IgD-negative memory B cell (primary cell): ENCODE measurements at regions not wholly inside any gene's neighbourhood (a gene's known extent, or its start where the extent isn't known, plus 50 kb on each side); places are given as distances from the start of the nearest gene placed in this dataset.

Experiments used
- H3K27ac Mint-ChIP-seq, 3 donors: one replicate each; pipeline ENCODE4 v1.8.0; 2020 to 2022; ENCODE audit warnings: mild to moderate bottlenecking in 3 of 3, mixed read lengths in 3 of 3, moderate library complexity in 1 of 3
- H3K27me3 Mint-ChIP-seq: one replicate; pipeline ENCODE4 v1.8.0; 2021; ENCODE audit warnings: mixed read lengths
- H3K36me3 Mint-ChIP-seq: one replicate; pipeline ENCODE4 v1.8.0; 2020; ENCODE audit warnings: mild to moderate bottlenecking, mixed read lengths
- H3K4me1 Mint-ChIP-seq, 3 donors: one replicate each; pipeline ENCODE4 v1.8.0; 2020 to 2022; ENCODE audit warnings: mixed read lengths in 3 of 3, mild to moderate bottlenecking in 1 of 3
- H3K4me3 Mint-ChIP-seq, 4 donors: one replicate each; pipeline ENCODE4 v1.8.0; 2020 to 2022; ENCODE audit warnings: mild to moderate bottlenecking in 4 of 4, mixed read lengths in 4 of 4, moderate library complexity in 3 of 4
- H3K9me3 Mint-ChIP-seq, 3 donors: one replicate each; pipeline ENCODE4 v1.8.0; 2020 to 2021; ENCODE audit warnings: mixed read lengths in 3 of 3, mild to moderate bottlenecking in 1 of 3

DNA sequence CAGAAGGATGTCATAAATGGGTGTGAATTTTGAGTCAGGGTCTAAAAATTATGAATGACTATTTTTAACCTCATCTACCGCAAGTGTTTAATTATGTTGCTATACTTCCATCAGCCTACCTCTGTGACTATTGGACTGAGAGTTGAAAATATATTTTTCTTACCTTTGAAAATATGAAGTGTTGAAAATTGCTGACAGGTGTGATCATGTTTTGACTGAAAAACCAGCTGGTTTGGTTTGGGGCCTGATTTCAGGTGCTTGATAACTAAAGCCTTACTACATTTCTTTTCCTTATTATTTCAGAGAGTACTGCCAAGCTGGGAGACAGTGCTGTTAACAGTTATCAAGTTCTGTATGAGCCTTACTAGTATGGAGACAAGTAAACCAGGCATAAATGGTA, 107.2 kb upstream of the DUSP10 start:
- no peaks in the 10 kb centered on the region for H3K27me3 Mint-ChIP-seq
- no peak overlapping the region for H3K4me3 Mint-ChIP-seq
- H3K27ac Mint-ChIP-seq: no peak overlapping the region
- H3K4me1 Mint-ChIP-seq: no peaks in the 10 kb centered on the region
- H3K36me3 Mint-ChIP-seq: no peaks in the 10 kb centered on the region
- H3K9me3 Mint-ChIP-seq: no peaks in the 10 kb centered on the region

DNA sequence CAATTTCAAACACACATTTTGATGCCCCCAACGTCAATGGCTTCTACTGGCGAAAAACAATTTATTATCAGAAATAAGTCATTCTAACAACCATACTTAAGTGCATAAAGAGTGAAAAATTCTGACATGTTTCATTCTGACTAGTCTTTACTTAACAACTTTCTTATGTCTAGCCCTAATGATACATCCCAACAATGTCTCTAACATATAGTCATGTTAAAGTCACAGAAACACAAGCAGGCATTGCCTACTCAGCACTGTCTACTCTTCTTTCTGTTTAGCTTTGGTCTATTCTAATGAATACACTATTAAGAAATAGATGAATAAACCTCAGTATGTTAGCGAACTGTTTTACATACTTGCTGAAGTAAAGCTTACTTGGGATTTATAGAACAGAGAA, 105.8 kb upstream of the DUSP10 start:
- Mint-ChIP-seq H3K4me3 (no peak overlapping the region), H3K27me3 (no peaks in the 10 kb centered on the region), H3K9me3 (no peaks in the 10 kb centered on the region), H3K27ac (no peak overlapping the region), H3K36me3 (no peaks in the 10 kb centered on the region), H3K4me1 (no peaks in the 10 kb centered on the region)

DNA sequence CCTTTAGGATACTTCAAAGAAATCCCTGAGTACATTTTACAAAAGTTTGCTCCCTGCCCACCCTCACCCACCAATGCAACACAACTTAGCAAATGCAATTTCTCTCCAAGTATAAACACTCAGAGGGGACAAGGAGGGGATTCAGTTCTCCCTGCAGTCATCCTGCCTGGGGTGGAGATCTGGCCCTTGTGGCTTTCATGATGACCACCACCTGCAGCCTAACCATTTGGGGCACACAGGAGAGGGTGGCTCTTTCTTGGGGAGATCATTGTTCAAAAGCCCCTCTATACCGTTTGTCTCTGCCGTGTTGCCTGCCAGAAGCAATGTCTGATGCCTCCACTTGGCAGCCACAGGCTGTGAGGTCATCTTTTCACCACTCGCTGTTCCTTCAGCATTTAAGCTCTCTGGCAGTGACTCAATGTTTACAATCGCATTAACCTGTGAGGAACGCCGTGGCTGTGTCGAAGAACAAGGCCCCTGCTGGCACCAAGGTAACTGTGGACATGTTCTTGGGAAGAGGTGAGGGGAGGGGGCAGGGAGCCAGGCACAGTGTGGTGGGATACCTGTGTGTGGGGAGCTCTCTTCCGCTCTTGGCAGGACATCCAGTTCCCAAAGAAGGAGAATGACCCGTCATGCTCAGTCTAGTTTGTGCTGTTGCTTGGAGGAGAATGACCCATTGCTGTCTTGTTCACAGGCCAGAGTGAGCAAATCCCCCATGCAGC, 103.9 kb upstream of the DUSP10 start:
- no peaks in the 10 kb centered on the region for H3K27me3 Mint-ChIP-seq
- H3K27ac Mint-ChIP-seq: no peak overlapping the region
- H3K9me3 Mint-ChIP-seq: no peaks in the 10 kb centered on the region
- H3K4me1 Mint-ChIP-seq: peaks cover 0 to 5% (median 0%) of the 10 kb centered on the region in 3 donors
- no peaks in the 10 kb centered on the region for H3K36me3 Mint-ChIP-seq
- H3K4me3 Mint-ChIP-seq: no peak overlapping the region

DNA sequence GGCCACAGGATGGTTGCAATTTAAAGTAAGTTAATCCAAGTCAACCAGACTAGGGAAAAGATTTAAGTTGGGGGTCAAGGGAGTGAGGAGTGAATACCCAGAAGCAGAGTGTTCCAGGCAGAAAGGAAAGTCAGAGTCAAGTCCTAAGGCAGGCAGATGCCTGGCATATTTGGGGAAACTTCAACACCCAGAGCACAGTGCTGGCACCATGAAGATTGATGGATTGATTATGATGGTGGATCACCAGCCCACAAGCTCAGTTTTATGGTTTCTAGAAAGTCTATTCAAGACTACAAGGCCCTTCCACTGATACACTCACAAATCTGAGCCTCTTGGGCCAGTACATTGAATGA, 100.1 kb upstream of the DUSP10 start:
- Mint-ChIP-seq H3K4me3 (no peak overlapping the region), H3K27me3 (no peaks in the 10 kb centered on the region), H3K9me3 (no peaks in the 10 kb centered on the region), H3K27ac (no peak overlapping the region), H3K4me1 (peaks cover 18 to 26% (median 20%) of the 10 kb centered on the region in 3 donors), H3K36me3 (no peaks in the 10 kb centered on the region)

DNA sequence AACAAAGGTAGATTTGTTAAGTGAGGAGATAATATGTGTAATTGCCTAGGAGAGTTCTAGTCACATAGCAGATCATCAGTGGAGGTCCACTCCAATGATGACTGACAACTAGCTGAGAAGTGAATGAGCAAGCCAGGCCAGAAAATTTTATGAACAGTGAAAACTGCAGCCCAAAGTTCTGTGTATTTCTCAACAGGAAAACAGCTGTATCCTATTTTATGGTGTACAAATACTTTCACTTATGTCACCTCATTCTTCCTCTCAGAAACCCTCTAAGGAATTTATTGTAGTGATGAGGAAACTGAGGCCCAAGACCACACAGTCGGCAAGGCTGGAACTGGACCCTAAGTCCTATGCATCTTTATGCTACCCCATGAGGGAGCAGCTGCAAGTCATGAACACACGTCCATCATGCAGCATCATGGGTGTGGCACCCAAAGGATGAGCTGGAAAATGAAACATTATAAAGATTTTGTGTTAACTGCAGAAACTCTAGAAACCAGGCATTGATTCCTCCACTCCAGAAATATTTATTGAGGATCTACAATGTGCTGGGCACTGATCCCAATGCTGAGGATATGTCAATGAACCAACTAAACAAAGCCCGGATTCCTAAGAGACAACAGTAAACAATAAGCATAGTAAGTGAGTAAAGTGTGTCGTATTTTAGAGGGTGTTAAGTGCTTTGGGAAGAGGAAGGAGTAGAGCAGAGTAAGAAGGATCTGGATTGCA, 99.5 kb upstream of the DUSP10 start:
- no peaks in the 10 kb centered on the region for H3K36me3 Mint-ChIP-seq
- peaks cover 18 to 26% (median 20%) of the 10 kb centered on the region in 3 donors for H3K4me1 Mint-ChIP-seq
- no peaks in the 10 kb centered on the region for H3K27me3 Mint-ChIP-seq
- H3K27ac Mint-ChIP-seq: peak overlapping the region in 1 of 3 donors; percentile 17
- H3K9me3 Mint-ChIP-seq: no peaks in the 10 kb centered on the region
- H3K4me3 Mint-ChIP-seq: no peak overlapping the region

DNA sequence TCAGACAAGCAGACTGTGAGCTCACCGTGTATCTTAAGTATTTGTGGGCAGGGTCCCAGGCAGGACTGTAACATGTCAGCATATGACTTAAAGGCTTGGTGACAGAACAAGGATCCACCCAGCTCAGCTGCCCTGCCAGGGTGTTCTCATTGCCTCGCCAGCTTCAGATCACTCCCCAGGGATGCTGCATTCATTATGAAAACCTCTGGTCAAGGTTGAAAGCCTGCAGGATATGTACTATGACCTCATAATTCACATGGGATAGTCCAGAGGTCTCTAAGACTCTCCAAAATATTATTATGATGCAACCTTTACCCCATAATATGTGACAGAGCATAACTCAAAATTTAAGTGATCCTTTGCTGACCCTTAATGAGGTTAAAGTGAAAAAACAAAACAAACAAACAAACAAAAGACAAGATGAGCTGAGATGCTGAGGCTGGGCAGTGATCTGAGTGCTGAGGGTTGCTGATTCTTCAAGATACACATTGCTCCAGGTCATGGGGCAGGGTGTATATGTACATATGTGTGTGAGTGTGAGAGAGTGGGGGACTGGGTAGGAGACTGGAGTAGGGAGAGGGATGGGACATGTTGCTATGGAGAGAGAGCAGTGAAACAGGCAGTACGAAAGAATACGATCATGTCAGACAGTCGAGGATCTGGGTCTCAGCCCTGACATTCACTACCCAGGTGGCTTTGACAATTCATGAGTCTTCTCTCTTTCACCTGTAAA, 98.8 kb upstream of the DUSP10 start:
- H3K27ac Mint-ChIP-seq: peak overlapping the region in 1 of 3 donors; percentile 17
- H3K27me3 Mint-ChIP-seq: no peaks in the 10 kb centered on the region
- H3K4me1 Mint-ChIP-seq: peaks cover 18 to 26% (median 20%) of the 10 kb centered on the region in 3 donors
- H3K4me3 Mint-ChIP-seq: no peak overlapping the region
- no peaks in the 10 kb centered on the region for H3K9me3 Mint-ChIP-seq
- H3K36me3 Mint-ChIP-seq: no peaks in the 10 kb centered on the region

DNA sequence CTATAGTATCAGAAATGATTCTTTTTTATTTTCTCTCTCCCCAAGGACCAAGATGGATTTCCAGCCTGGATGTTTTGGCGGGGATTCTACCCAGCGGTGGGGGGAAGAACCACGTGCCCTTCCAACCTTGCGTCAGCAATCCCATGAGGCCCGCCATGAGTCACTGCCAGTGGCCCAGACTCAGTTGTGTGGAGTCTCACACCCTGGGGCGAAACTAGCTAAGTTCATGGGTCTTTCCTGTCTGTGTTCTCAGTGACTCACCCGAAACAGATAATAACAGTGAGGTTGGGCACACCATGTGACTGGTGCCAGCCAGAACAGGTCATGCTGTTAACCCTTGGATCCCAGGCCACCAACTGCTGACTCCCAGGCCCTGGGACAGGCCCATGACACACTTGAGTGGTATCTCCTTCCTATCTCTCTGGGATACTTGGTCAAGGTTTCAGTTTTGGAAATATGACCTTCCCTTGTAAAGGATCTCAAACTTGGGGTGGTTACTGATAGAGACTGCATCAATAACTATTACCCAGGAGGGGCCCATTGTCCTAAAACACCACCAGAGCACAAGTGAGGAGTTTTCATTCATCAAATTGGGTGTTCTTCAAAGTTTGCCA, 98.0 kb upstream of the DUSP10 start:
- Mint-ChIP-seq H3K4me3 (no peak overlapping the region), H3K27ac (peak overlapping the region in 1 of 3 donors; percentile 17), H3K36me3 (no peaks in the 10 kb centered on the region), H3K27me3 (no peaks in the 10 kb centered on the region), H3K9me3 (no peaks in the 10 kb centered on the region), H3K4me1 (peaks cover 18 to 26% (median 20%) of the 10 kb centered on the region in 3 donors)

DNA sequence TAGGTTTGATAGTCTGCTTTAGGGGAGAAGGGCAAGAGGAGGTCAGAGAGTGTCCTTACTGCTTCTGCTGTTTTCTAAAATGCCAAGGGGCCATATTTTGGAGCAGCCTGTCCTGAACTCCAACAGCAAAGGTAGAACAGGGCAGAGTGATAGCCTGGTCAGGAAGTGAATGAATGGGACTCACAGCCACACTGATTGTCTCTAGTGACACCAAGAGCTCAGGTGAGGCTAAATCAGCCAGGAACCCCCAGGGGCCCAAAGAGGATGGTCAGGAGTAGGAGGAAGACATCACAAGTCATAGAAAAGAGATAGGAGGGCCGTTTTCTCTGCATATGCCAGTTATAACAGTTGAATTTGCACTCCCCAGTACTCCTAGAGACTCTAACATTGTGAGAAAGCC, 97.4 kb upstream of the DUSP10 start:
- Mint-ChIP-seq H3K4me1 (peaks cover 18 to 26% (median 20%) of the 10 kb centered on the region in 3 donors), H3K4me3 (peak overlapping the region in 2 of 4 donors; percentile 33 to 61), H3K9me3 (no peaks in the 10 kb centered on the region), H3K36me3 (no peaks in the 10 kb centered on the region), H3K27ac (peak overlapping the region in 1 of 3 donors; percentile 17), H3K27me3 (no peaks in the 10 kb centered on the region)

DNA sequence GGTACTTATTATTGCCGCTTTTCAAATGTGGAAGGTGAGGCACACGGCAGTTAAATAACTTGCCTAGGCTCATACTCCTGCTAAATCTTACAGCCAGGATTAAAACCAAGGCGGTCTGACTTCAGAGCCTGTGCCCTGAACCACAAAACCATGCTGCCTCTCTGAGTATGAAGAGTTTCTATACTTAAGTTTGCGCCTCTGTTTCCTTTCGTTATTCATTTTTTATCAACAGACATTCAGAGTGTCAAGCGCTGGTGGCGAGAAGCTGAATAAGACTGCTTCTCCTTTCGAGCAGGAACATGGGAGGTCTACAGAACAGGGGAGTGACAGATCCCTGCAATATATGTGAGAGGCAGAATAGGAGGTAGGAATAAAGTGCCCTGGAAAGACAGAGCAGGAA, 96.0 kb upstream of the DUSP10 start:
- H3K36me3 Mint-ChIP-seq: no peaks in the 10 kb centered on the region
- H3K4me1 Mint-ChIP-seq: peaks cover 18 to 26% (median 20%) of the 10 kb centered on the region in 3 donors
- peak overlapping the region in 3 of 4 donors; percentile 6 to 13 (median 6) for H3K4me3 Mint-ChIP-seq
- peak overlapping the region in 1 of 3 donors; percentile 84 for H3K27ac Mint-ChIP-seq
- H3K9me3 Mint-ChIP-seq: no peaks in the 10 kb centered on the region
- H3K27me3 Mint-ChIP-seq: no peaks in the 10 kb centered on the region

DNA sequence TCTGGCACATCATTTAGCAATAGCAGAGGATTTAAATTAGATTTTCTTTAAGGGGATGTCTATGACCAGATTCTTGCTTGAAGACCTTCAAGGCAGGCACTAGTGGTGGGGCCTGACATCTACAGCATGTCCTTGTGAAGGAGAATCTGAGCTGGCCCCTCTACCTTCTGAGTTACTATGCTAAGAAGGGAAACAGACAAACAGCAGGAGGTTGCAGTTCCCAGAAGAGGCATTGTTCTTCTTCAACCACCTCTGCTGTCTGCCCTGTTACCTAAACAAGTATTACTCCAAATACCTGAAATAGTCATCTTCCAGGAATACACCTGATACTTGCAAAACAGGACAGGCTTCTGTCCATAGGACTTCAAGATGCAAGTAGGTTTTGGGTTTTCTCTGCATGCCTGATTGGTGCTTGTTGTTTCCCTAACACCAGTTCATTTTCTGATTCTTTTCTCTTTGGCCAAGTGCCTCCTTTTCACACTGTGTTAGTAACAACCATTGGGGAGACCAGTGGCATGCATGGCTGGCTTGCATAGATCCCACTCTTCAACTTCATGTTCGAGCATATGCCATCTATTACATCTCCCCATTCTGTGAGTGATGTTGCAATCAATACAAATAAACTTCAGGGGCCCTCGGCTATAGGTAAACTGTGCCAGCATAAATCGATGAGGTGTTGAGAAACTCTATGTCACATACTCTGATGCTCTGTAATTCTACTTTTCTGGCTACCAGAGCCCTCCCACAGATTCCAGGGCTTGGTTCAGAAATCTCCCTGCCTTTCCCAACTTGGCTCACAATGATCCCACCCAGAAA, 93.0 kb upstream of the DUSP10 start:
- no peaks in the 10 kb centered on the region for H3K27me3 Mint-ChIP-seq
- no peak overlapping the region for H3K4me3 Mint-ChIP-seq
- H3K27ac Mint-ChIP-seq: no peak overlapping the region
- H3K4me1 Mint-ChIP-seq: peaks cover 13 to 18% (median 15%) of the 10 kb centered on the region in 3 donors
- no peaks in the 10 kb centered on the region for H3K36me3 Mint-ChIP-seq
- H3K9me3 Mint-ChIP-seq: no peaks in the 10 kb centered on the region

DNA sequence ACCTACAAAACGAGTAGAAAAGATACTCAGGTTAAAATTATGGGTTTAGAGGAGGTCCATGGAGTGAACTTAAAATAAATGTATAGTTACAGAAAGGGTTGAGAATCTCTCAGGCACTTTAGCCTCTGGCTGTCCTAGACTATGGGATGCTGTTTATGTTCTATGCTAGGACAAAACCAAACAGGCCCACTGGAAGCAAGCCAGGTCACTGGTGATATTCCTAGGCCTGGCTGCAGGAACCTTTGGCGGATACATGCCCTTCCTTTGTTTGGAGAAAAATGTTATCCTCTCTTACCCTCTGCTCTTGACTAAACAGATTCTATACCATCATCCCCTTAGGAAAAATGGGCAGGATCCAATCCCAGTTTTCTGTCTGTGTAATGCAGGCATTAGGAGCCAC, 90.7 kb upstream of the DUSP10 start:
- H3K4me3 Mint-ChIP-seq: no peak overlapping the region
- H3K4me1 Mint-ChIP-seq: peaks cover 7 to 9% (median 7%) of the 10 kb centered on the region in 3 donors
- no peaks in the 10 kb centered on the region for H3K36me3 Mint-ChIP-seq
- H3K9me3 Mint-ChIP-seq: peaks cover 0 to 1% (median 0%) of the 10 kb centered on the region in 3 donors
- no peak overlapping the region for H3K27ac Mint-ChIP-seq
- H3K27me3 Mint-ChIP-seq: no peaks in the 10 kb centered on the region

DNA sequence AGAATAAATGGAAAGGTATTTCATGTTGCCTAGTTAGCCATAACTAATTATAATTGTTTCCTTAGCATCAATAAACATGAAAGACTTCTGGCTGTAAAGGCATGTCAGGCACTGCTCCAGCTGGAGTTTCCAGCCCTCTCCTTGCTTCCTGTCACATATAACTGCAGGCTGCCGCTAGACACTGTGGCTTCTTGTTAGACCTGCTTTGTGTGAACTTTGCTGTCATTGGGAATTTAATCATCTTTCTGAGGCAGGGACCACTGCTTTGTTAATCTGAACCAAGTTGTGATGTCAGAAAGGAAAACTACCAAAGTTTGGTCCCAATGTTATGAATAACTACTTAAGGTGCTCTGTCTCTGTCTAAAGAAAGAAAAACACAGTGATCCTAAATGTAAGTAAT, 90.3 kb upstream of the DUSP10 start:
- Mint-ChIP-seq H3K27ac (no peak overlapping the region), H3K4me3 (no peak overlapping the region), H3K36me3 (no peaks in the 10 kb centered on the region), H3K4me1 (peaks cover 7% of the 10 kb centered on the region in 3 donors), H3K27me3 (no peaks in the 10 kb centered on the region), H3K9me3 (peaks cover 0 to 1% (median 0%) of the 10 kb centered on the region in 3 donors)

DNA sequence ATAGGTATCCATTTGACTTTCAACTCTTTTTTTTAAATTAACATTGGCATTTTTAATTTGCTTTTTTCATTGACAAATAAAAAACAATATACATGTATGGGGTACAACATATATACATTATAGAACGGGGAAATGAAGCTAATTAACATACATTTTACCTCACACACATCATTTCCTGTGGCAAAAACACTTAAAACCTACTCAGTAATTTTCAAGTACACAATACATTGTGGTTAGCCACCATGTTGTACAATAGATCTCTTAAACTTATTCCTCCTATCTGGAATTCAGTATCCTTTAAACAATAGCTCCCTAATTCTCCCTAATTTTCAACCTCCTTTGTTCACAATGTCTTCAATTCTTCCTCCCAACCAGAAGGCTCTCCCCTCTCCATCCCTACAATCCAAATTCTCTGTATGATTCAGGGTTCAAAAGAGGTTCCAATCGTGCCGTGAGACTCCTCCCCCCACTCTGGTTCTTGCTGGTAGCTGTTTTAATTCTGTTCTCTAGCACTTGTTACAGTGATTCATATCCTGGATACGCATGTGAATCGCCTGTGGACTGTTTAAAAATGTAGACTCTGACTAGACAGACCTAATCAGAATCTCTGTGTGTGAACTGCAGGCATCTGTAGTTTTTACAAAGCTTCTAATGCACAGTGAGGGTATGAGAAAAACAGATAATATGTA, 87.6 kb upstream of the DUSP10 start:
- Mint-ChIP-seq H3K9me3 (peaks cover 0 to 1% (median 0%) of the 10 kb centered on the region in 3 donors), H3K27me3 (no peaks in the 10 kb centered on the region), H3K36me3 (no peaks in the 10 kb centered on the region), H3K4me1 (peaks cover 12 to 18% (median 15%) of the 10 kb centered on the region in 3 donors), H3K4me3 (peak overlapping the region in 1 of 4 donors; percentile 48), H3K27ac (peak overlapping the region in 2 of 3 donors; percentile 37 to 49)

DNA sequence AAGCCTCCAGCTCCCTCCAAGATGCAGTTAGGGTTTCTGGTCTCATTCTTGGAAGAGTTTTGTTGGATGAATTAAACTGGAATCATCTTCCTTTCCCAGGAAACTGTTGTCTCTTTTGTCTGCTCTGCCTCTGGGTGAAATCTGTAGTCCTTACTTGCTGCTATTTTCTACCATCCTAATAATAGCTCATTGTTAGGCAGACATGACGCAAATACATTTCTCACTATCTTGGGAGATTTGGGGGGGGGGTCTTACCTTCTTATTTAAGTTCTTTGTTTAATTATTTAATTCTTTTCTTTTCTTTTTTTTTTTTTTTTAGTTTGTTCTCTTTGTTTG, 85.4 kb upstream of the DUSP10 start:
- Mint-ChIP-seq H3K4me1 (peaks cover 22 to 26% (median 24%) of the 10 kb centered on the region in 3 donors), H3K4me3 (no peak overlapping the region), H3K27me3 (no peaks in the 10 kb centered on the region), H3K9me3 (peaks cover 0 to 1% (median 0%) of the 10 kb centered on the region in 3 donors), H3K36me3 (no peaks in the 10 kb centered on the region), H3K27ac (peak overlapping the region in 1 of 3 donors; percentile 20)
